Fibroblast of lung (primary cell): ENCODE measurements at regions not wholly inside any gene's neighbourhood (a gene's known extent, or its start where the extent isn't known, plus 50 kb on each side); places are given as distances from the start of the nearest gene placed in this dataset.

Experiments
- DNase-seq, 2 donors: peaks; one replicate each; pipeline versions ENCODE4 v3.0.0 to v3.0.0-alpha.2; 2010; ENCODE audit warnings: low read depth in 2 of 2
- H2AFZ ChIP-seq: 2 replicates; pipeline ENCODE4 v1.5.1; 2012; ENCODE audit warnings: low read length, control low read depth, inconsistent platforms
- H3K27ac ChIP-seq: 2 replicates; pipeline ENCODE4 v1.5.1; 2011; ENCODE audit warnings: low read length, control low read depth; ENCODE audit not compliant: insufficient read depth
- H3K27me3 ChIP-seq: 2 replicates; pipeline ENCODE4 v1.5.1; 2011; ENCODE audit warnings: mild to moderate bottlenecking, low read length; ENCODE audit not compliant: control insufficient read depth, insufficient read depth
- H3K36me3 ChIP-seq: 2 replicates; pipeline ENCODE4 v1.5.1; 2011; ENCODE audit warnings: low read length; ENCODE audit not compliant: control insufficient read depth, insufficient read depth
- H3K4me1 ChIP-seq: 2 replicates; pipeline ENCODE4 v1.5.1; 2011; ENCODE audit warnings: low read length; ENCODE audit not compliant: control insufficient read depth, insufficient read depth; ENCODE audit errors: extremely low read depth
- H3K4me2 ChIP-seq: 2 replicates; pipeline ENCODE4 v1.5.1; 2011; ENCODE audit warnings: low read length, control low read depth; ENCODE audit not compliant: insufficient read depth; ENCODE audit errors: extremely low read depth
- H3K4me3 ChIP-seq, 4 experiments: fragments of 200-600 bp in 1 of 4; sonication (generic) in 1 of 4; replicated peaks in 1 of 4; 2 replicates each; pipeline ENCODE4 v1.5.1; 2011 to 2016; ENCODE audit warnings: low read length in 4 of 4, low read depth in 3 of 4, mild to moderate bottlenecking in 3 of 4, control low read depth in 2 of 4, inconsistent platforms in 1 of 4, mixed read lengths in 1 of 4; ENCODE audit not compliant: insufficient read depth in 1 of 4; ENCODE audit errors: control extremely low read depth in 1 of 4
- H3K79me2 ChIP-seq: 2 replicates; pipeline ENCODE4 v1.5.1; 2012; ENCODE audit warnings: mild to moderate bottlenecking, low read length, inconsistent platforms; ENCODE audit not compliant: control insufficient read depth, insufficient read depth
- H3K9ac ChIP-seq: 2 replicates; pipeline ENCODE4 v1.5.1; 2011; ENCODE audit warnings: mild to moderate bottlenecking, low read length, control low read depth; ENCODE audit not compliant: insufficient read depth
- H3K9me3 ChIP-seq: 2 replicates; pipeline ENCODE4 v1.5.1; 2012; ENCODE audit warnings: low read depth, low read length; ENCODE audit not compliant: control insufficient read depth, insufficient read depth
- H4K20me1 ChIP-seq: 2 replicates; pipeline ENCODE4 v1.5.1; 2011; ENCODE audit warnings: low read length; ENCODE audit not compliant: control insufficient read depth, insufficient read depth; ENCODE audit errors: extremely low read depth
- CTCF ChIP-seq, 2 donors: IDR thresholded peaks in 1 of 2; conservative IDR thresholded peaks in 1 of 2; 1 replicate in 1 of 2; 2 replicates in 1 of 2; pipeline ENCODE4 v1.5.1; 2011 to 2012; ENCODE audit warnings: low read length in 2 of 2, control low read depth in 1 of 2, inconsistent platforms in 1 of 2, low read depth in 1 of 2, mild to moderate bottlenecking in 1 of 2
- EZH2 ChIP-seq: IDR thresholded peaks from 2 replicates; pipeline ENCODE4 v1.5.1; 2012; ENCODE audit warnings: low read length, control low read depth, mild to moderate bottlenecking; ENCODE audit errors: missing control alignments

GRCh38 chr17:70373369-70373768 lies 204.0 kb downstream of the KCNJ2 start:
- H4K20me1 ChIP-seq, result no peaks in the 10 kb centered on the region
- no peaks in the 10 kb centered on the region for H3K9me3 ChIP-seq
- no peak for DNase-seq
- no peaks in the 10 kb centered on the region for H3K4me1 ChIP-seq
- H2AFZ ChIP-seq, result no peak overlapping the region
- no peak overlapping the region for H3K4me2 ChIP-seq
- no peak overlapping the region for H3K9ac ChIP-seq
- H3K36me3 ChIP-seq, result no peaks in the 10 kb centered on the region
- H3K4me3 ChIP-seq, result no peak overlapping the region
- H3K79me2 ChIP-seq, result no peaks in the 10 kb centered on the region
- no peaks in the 10 kb centered on the region for H3K27me3 ChIP-seq
- TF ChIP-seq CTCF (conservative IDR thresholded peaks at IDR 0.05 in 1 of 2, IDR thresholded peaks at IDR 0.05 in 1 of 2; ENCODE audit: low read depth in 1 of 2, low read length in 2 of 2) (no peak), EZH2 (no peak)
- no peak overlapping the region for H3K27ac ChIP-seq

GRCh38 chr17:70374496-70374895 lies 205.2 kb downstream of the KCNJ2 start:
- no peak for DNase-seq
- Histone ChIP-seq H3K9me3 (no peaks in the 10 kb centered on the region), H3K4me1 (no peaks in the 10 kb centered on the region), H3K9ac (no peak overlapping the region), H4K20me1 (no peaks in the 10 kb centered on the region), H3K27ac (no peak overlapping the region), H3K79me2 (no peaks in the 10 kb centered on the region), H3K4me3 (no peak overlapping the region), H2AFZ (no peak overlapping the region), H3K4me2 (no peak overlapping the region), H3K36me3 (no peaks in the 10 kb centered on the region), H3K27me3 (no peaks in the 10 kb centered on the region)
- TF ChIP-seq EZH2 (no peak), CTCF (conservative IDR thresholded peaks at IDR 0.05 in 1 of 2, IDR thresholded peaks at IDR 0.05 in 1 of 2; ENCODE audit: low read depth in 1 of 2, low read length in 2 of 2) (no peak)

- no peak overlapping the region for H3K4me2 ChIP-seq
- H3K4me1 ChIP-seq, result no peaks in the 10 kb centered on the region
- no peak for DNase-seq
- H3K27me3 ChIP-seq, result no peaks in the 10 kb centered on the region
- no peak overlapping the region for H2AFZ ChIP-seq
- H3K27ac ChIP-seq, result no peak overlapping the region
- H3K79me2 ChIP-seq, result no peaks in the 10 kb centered on the region
- no peaks in the 10 kb centered on the region for H3K9me3 ChIP-seq
- H3K9ac ChIP-seq, result no peak overlapping the region
- H3K36me3 ChIP-seq, result no peaks in the 10 kb centered on the region
- H4K20me1 ChIP-seq, result no peaks in the 10 kb centered on the region
- TF ChIP-seq CTCF (conservative IDR thresholded peaks at IDR 0.05 in 1 of 2, IDR thresholded peaks at IDR 0.05 in 1 of 2; ENCODE audit: low read depth in 1 of 2, low read length in 2 of 2), result no peak
- no peak for TF ChIP-seq EZH2
- no peak overlapping the region for H3K4me3 ChIP-seq
These were observed 206.1 kb downstream of the KCNJ2 start for GRCh38 chr17:70375406-70375805.
